ENCODE measurements at regions not wholly inside any gene's neighbourhood (a gene's known extent, or its start where the extent isn't known, plus 50 kb on each side); places are given as distances from the start of the nearest gene placed in this dataset.

GRCh38 chr4:18559492-18559891 is 537.9 kb upstream of the LCORL start:
- TF ChIP-seq EP300 (IDR thresholded peaks at IDR 0.05) (no peak), CTCF (IDR thresholded peaks at IDR 0.05) (no peak), POLR2A (IDR thresholded peaks at IDR 0.05) (no peak)

Data from sigmoid colon (tissue), 4 donors.